HUES48 (cell line): ENCODE measurements at regions not wholly inside any gene's neighbourhood (a gene's known extent, or its start where the extent isn't known, plus 50 kb on each side); places are given as distances from the start of the nearest gene placed in this dataset.

Source experiments
- H3K27ac ChIP-seq: one replicate; pipeline ENCODE4 v1.7.0; 2013; ENCODE audit warnings: low read depth, low read length, inconsistent platforms
- H3K27me3 ChIP-seq: 2 replicates; pipeline ENCODE4 v1.6.1; 2013; ENCODE audit warnings: mild to moderate bottlenecking, low read length; ENCODE audit not compliant: control insufficient read depth, insufficient read depth
- H3K36me3 ChIP-seq: 2 replicates; pipeline ENCODE4 v1.6.1; 2013; ENCODE audit warnings: low read length; ENCODE audit not compliant: control insufficient read depth, insufficient read depth
- H3K4me1 ChIP-seq: 2 replicates; pipeline ENCODE4 v1.6.1; 2013; ENCODE audit warnings: mild to moderate bottlenecking, low read length; ENCODE audit not compliant: control insufficient read depth, insufficient read depth
- H3K4me3 ChIP-seq: 2 replicates; pipeline ENCODE4 v1.5.1; 2013; ENCODE audit warnings: mild to moderate bottlenecking, low read depth, low read length
- H3K9ac ChIP-seq: 2 replicates; pipeline ENCODE4 v1.6.1; 2013; ENCODE audit warnings: mild to moderate bottlenecking, low read depth, low read length, moderate library complexity
- H3K9me3 ChIP-seq: 2 replicates; pipeline ENCODE4 v1.6.1; 2013; ENCODE audit warnings: low read length; ENCODE audit not compliant: control insufficient read depth, insufficient read depth

DNA sequence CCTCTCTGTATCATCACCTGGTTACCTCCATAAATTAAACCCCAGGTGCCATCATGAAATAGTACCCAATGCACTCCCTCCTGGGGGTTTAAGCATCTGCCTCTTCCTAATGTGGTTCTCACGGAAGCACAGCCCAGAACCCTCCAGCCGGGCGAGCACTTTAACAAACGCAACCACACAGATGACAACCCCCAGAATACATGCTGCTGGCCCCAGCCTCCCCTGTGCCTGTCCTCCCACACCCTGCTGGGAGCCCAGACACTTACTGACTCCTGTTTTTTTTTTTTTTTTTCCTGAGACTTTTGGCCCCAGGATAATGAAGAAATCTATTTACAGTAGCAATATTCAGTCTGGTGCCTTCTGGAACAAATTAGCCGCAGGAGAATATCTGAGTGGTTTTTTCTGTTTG is 50.0 kb upstream of the COL5A1 start:
- Histone ChIP-seq H3K9me3 (no peaks in the 10 kb centered on the region; the same call in 1 of the 2 replicates), H3K4me3 (no peak overlapping the region), H3K36me3 (no peaks in the 10 kb centered on the region), H3K4me1 (no peaks in the 10 kb centered on the region), H3K27ac (no peak overlapping the region), H3K9ac (no peak overlapping the region), H3K27me3 (no peaks in the 10 kb centered on the region)
